Activated T-cell treated with anti-CD3 and anti-CD28 coated beads, Interleukin-2, amount 50 U/mL, for 24 hours (primary cell): ENCODE measurements at regions not wholly inside any gene's neighbourhood (a gene's known extent, or its start where the extent isn't known, plus 50 kb on each side); places are given as distances from the start of the nearest gene placed in this dataset.
"Not testable (repeated sequence)": the region's sequence is repeated elsewhere in the genome, so short reads cannot be mapped to it uniquely, and the experiment has no call there.

Experiments used
- DNase-seq: peaks from one replicate; pipeline ENCODE4 v3.0.0-alpha.2; 2020
- H3K27ac Mint-ChIP-seq: 2 replicates; pipeline ENCODE4 v1.8.0; 2020; ENCODE audit warnings: mild to moderate bottlenecking, mixed read lengths
- H3K27me3 Mint-ChIP-seq: 2 replicates; pipeline ENCODE4 v1.8.0; 2020; ENCODE audit warnings: mixed read lengths
- H3K36me3 Mint-ChIP-seq: 2 replicates; pipeline ENCODE4 v1.8.0; 2020; ENCODE audit warnings: low read depth, mixed read lengths
- H3K4me1 Mint-ChIP-seq: 2 replicates; pipeline ENCODE4 v1.8.0; 2020; ENCODE audit warnings: low read depth, mixed read lengths
- H3K4me3 Mint-ChIP-seq: 2 replicates; pipeline ENCODE4 v1.8.0; 2020; ENCODE audit warnings: mild to moderate bottlenecking, moderate library complexity, mixed read lengths
- H3K9me3 Mint-ChIP-seq: 2 replicates; pipeline ENCODE4 v1.8.0; 2020; ENCODE audit warnings: mixed read lengths

DNA sequence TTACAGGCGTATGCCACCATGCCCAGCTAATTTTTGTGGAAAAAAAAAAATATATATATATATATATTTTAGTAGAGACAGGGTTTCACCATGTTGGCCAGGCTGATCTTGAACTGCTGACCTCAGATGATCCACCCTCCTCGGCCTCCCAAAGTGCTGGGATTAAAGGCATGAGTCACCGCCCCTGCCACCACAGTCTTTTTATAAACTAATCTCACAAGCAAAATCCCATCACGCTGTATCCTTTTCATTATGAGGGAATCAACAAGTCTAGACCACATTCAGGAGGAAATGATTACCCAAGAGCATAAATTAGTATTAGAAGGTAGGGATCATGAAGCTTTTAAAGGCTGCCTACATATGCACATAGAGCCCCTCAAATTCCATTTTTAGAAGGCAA, 210.6 kb upstream of the NBEA start:
- H3K4me3 Mint-ChIP-seq, result no peak overlapping the region
- H3K27ac Mint-ChIP-seq, result no peak overlapping the region
- no peaks in the 10 kb centered on the region for H3K27me3 Mint-ChIP-seq
- no peaks in the 10 kb centered on the region for H3K4me1 Mint-ChIP-seq
- no peak for DNase-seq
- no peaks in the 10 kb centered on the region for H3K36me3 Mint-ChIP-seq
- no peaks in the 10 kb centered on the region for H3K9me3 Mint-ChIP-seq

DNA sequence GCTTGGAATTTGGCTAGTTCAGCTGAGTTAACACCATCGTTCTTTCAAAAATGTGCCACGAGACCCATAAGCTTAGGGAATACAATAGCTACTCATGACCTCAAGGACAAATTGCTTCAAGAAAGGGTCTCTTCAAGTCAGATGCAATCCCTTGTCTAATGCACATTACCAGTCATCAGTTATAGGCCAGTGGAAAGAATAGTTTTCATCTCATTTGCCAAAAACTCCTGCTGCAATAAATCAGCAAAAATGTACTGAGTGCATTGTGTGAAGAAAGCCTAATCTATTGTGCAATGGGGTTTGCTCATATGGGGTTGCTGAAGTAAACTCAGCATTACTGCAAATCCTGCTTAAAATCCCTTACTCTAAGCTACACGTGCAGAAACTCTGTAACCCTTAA, 208.3 kb upstream of the NBEA start:
- Mint-ChIP-seq H3K9me3 (no peaks in the 10 kb centered on the region), H3K36me3 (no peaks in the 10 kb centered on the region), H3K27me3 (no peaks in the 10 kb centered on the region), H3K4me3 (no peak overlapping the region), H3K4me1 (no peaks in the 10 kb centered on the region), H3K27ac (no peak overlapping the region)
- no peak for DNase-seq

GRCh38 chr13:34734932-34735331, 207.1 kb upstream of the NBEA start:
- H3K27me3 Mint-ChIP-seq, result no peaks in the 10 kb centered on the region
- no peaks in the 10 kb centered on the region for H3K4me1 Mint-ChIP-seq
- H3K36me3 Mint-ChIP-seq, result no peaks in the 10 kb centered on the region
- no peak overlapping the region for H3K27ac Mint-ChIP-seq
- no peak overlapping the region for H3K4me3 Mint-ChIP-seq
- DNase-seq, result no peak
- H3K9me3 Mint-ChIP-seq, result no peaks in the 10 kb centered on the region

DNA sequence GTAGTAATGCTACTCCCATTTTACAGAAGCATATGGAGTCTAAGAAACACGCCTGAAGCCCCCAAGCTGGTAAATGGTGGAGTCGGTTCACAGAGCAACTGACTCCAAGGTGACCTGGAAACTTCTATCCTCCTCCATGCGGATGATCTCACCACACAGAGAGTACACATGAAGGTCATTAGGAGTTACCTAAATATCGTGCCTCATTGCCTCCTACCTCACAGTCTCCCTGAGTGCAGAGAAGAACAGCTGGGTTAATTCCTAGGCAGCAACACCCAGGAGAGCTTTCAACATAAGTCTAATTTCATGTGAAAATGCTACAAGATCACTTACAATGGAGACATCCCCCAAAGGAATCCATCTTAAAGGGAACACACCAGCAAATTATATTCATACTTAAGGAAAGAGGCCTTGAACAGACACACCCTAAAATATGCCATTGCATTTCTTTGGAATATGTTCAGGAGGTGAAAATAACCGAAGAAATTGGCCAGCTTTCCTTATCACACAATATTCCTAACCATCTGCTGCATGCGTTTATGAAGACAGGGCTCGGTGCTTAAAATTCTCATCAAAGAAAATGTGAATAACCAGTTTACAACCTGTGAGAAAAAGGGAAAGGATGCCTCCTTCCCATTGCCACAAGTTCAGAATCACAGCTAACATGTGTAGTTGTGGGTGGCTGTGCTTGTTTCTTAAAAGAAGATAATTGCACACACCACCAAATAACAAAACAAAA, 203.6 kb upstream of the NBEA start:
- no peaks in the 10 kb centered on the region for H3K36me3 Mint-ChIP-seq
- H3K27ac Mint-ChIP-seq, result no peak overlapping the region

DNA sequence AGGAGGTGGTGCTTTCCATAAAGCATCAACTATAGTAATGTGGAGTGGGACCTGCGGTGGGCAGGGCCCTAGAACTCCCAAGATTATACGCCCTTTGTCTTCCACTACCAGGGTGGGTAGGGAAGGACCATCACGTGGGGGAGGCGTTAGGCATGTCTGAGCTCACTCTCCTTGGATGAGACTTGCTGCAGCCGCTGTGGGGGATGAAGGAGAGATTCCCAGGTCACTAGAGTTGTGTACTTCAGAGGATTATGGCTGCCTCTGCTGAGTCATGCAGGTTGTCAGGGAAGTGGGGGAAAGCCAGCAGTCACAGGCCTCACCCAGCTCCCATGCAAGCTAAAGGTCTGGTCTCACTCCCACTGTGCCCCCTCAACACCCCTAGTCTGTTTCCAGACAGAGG, 195.0 kb upstream of the NBEA start:
- not testable (repeated sequence) for H3K27ac Mint-ChIP-seq, H3K4me1 Mint-ChIP-seq, H3K36me3 Mint-ChIP-seq, H3K9me3 Mint-ChIP-seq, DNase-seq, H3K4me3 Mint-ChIP-seq
- H3K27me3 Mint-ChIP-seq, result peaks cover 13% of the 10 kb centered on the region

More for the DNA sequence above, 203.6 kb upstream of the NBEA start:
- H3K27me3 Mint-ChIP-seq, result no peaks in the 10 kb centered on the region
- no peak overlapping the region for H3K4me3 Mint-ChIP-seq
- H3K9me3 Mint-ChIP-seq, result no peaks in the 10 kb centered on the region
- DNase-seq, result no peak
- H3K4me1 Mint-ChIP-seq, result no peaks in the 10 kb centered on the region

DNA sequence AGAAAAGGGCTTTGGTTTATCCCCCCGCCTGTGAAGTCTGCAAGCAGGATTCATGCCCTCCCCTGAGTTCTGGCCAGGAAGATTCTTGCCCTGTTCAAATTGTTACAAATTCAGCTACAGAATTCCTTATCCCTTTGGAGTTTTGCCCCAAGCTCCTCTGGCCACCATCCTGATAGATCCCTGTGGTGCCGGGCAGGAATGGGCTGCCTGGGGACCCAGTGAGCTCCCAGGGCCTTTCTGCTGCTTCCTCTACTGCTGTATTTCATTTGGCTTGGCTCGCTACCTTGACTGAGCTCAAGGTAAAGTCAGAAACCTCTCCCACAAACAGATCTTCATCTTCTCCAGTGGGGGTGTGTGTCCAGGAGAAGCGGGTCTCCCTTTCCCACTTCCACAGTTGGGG, 194.6 kb upstream of the NBEA start:
- no peak for DNase-seq
- H3K9me3 Mint-ChIP-seq, result peaks cover 2% of the 10 kb centered on the region

DNA sequence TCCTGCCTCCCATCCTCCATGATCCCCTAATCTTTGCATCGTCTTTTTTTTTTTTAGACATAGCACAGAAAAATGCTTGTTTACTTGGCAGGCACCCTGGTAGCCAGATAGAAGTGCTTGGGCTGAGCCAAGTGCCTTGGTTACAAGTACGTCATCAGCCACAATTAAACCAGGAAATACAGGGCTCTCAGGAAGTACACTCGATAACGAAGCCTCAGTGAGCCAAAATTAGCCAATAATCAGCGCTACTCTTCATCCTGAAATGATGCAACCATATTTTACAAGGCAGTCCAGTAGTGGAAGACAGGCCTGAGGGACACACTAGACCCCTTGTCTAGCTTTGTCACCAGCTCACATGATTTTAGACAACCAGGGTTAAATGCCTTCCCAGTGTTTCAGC, 194.0 kb upstream of the NBEA start:
- Mint-ChIP-seq H3K27me3 (peaks cover 16% of the 10 kb centered on the region), H3K9me3 (peaks cover 2% of the 10 kb centered on the region), H3K36me3 (no peaks in the 10 kb centered on the region), H3K4me3 (no peak overlapping the region), H3K4me1 (no peaks in the 10 kb centered on the region), H3K27ac (no peak overlapping the region)
- DNase-seq, result no peak

More for the DNA sequence above, 194.6 kb upstream of the NBEA start:
- H3K27ac Mint-ChIP-seq, result no peak overlapping the region
- H3K36me3 Mint-ChIP-seq, result no peaks in the 10 kb centered on the region
- H3K4me1 Mint-ChIP-seq, result no peaks in the 10 kb centered on the region
- H3K4me3 Mint-ChIP-seq, result no peak overlapping the region
- peaks cover 16% of the 10 kb centered on the region for H3K27me3 Mint-ChIP-seq

- Mint-ChIP-seq H3K27ac (no peak overlapping the region), H3K9me3 (peaks cover 2% of the 10 kb centered on the region), H3K36me3 (no peaks in the 10 kb centered on the region), H3K27me3 (peaks cover 16% of the 10 kb centered on the region), H3K4me1 (no peaks in the 10 kb centered on the region), H3K4me3 (no peak overlapping the region)
- DNase-seq, result no peak
Observed at GRCh38 chr13:34748596-34748995, 193.5 kb upstream of the NBEA start.

DNA sequence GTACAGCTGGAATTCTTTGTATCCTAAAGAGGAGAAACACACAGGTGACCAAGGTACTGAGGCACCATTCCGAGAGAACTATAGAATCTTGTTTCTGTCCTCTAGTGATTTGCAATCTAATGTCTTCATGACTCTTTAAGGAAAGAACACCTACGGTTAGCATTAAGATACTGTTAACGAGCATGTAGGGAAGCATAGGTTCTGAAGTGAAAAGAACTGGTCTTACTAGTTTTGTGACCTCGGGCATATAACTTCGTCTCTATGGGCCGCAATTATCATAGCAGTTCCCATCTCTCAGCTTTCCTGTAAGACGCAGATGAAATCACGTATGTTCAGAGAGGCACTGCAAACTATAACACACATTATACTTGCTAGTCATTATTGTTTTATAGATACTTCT, 193.0 kb upstream of the NBEA start:
- Mint-ChIP-seq H3K4me3 (no peak overlapping the region), H3K27ac (no peak overlapping the region), H3K9me3 (peaks cover 2% of the 10 kb centered on the region), H3K4me1 (no peaks in the 10 kb centered on the region), H3K27me3 (peaks cover 16% of the 10 kb centered on the region), H3K36me3 (no peaks in the 10 kb centered on the region)
- no peak for DNase-seq

DNA sequence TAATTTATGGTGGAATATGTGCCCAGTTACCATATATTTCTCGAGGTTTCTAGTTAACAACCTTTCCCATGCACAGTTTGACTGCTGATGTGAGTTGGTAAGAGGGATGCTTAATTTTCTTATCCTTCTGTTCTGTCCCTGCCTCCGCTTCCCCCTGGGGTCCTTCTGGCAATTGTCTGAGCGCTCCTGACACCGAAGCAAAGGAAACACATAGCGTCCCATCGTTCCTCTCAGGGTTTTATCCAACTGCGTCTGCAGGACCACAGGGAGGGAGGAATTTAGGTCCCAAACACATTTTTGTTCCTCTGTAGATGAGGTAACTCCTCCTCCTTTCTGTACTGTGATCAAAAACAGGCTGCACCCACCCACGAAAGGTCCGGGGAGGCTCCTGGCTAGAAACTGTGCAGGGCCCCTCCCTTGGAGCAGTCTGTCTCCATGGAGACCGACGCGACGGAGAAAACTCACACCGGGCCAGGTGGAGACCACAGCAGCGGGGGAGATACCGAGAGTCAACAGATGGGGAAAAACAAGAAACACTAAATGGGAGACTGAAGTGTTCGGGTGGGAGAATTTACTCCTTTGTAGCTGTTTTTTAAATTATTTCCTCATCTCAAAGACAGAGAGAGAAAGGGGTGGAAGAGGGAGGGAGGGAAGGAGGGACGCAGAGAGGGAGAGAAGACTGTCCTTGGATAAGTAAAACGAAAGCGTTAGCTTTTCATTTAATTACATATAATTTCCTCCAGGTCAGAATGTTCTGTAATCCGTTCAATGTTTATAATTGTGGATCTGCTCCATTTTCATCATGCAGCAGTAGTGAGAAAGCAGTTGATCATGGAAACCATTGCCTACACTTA, 191.8 kb upstream of the NBEA start:
- no peak overlapping the region for H3K27ac Mint-ChIP-seq
- H3K4me1 Mint-ChIP-seq, result no peaks in the 10 kb centered on the region

GRCh38 chr13:34751044-34751443, 191.0 kb upstream of the NBEA start:
- Mint-ChIP-seq H3K27ac (no peak overlapping the region), H3K4me3 (no peak overlapping the region), H3K4me1 (no peaks in the 10 kb centered on the region), H3K36me3 (no peaks in the 10 kb centered on the region), H3K9me3 (peaks cover 2% of the 10 kb centered on the region), H3K27me3 (peaks cover 16% of the 10 kb centered on the region)
- DNase-seq, result no peak

More for the DNA sequence above, 191.8 kb upstream of the NBEA start:
- H3K27me3 Mint-ChIP-seq, result peaks cover 16% of the 10 kb centered on the region
- H3K9me3 Mint-ChIP-seq, result peaks cover 2% of the 10 kb centered on the region
- H3K36me3 Mint-ChIP-seq, result no peaks in the 10 kb centered on the region
- no peak for DNase-seq
- no peak overlapping the region for H3K4me3 Mint-ChIP-seq

GRCh38 chr13:34751492-34751891, 190.6 kb upstream of the NBEA start:
- DNase-seq, result no peak
- Mint-ChIP-seq H3K4me1 (no peaks in the 10 kb centered on the region), H3K27ac (no peak overlapping the region)

DNA sequence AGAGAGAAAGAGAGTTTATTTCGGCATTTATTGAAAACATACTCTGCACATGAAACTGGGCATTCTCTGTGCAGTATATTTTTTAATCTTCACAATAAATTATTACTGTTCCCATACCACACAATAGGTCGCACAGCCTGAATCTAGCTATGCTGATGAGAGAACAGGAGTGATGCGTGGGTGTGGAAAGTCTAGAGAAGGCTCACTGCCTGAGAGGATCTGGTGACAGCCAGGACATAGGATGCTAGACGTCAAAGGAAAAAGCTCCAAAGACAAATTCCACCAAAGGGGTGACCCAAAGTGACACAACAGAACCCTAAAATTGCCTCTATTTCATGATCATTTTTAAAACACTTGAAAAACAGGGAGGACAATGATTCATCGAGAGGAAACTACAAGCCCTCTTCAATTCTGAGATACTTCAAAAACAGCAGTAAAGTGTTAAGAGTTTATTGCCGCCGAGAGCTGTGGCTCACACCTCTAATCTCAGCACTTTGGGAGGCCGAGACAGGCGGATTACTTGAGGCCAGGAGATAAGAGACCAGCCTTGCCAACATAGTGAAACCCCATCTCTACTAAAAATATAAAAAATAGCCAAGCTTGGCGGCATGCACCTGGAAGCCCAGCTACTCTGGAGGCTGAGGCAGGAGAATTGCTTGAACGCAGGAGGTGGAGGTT, 189.6 kb upstream of the NBEA start:
- Mint-ChIP-seq H3K9me3 (no peaks in the 10 kb centered on the region), H3K4me3 (no peak overlapping the region), H3K27me3 (peaks cover 16% of the 10 kb centered on the region), H3K36me3 (no peaks in the 10 kb centered on the region), H3K27ac (no peak overlapping the region), H3K4me1 (no peaks in the 10 kb centered on the region)
- no peak for DNase-seq

More at GRCh38 chr13:34751492-34751891, 190.6 kb upstream of the NBEA start:
- Mint-ChIP-seq H3K27me3 (peaks cover 16% of the 10 kb centered on the region), H3K4me3 (no peak overlapping the region), H3K36me3 (no peaks in the 10 kb centered on the region), H3K9me3 (peaks cover 2% of the 10 kb centered on the region)

GRCh38 chr13:34756136-34756535, 185.9 kb upstream of the NBEA start:
- H3K27me3 Mint-ChIP-seq, result peaks cover 2% of the 10 kb centered on the region

GRCh38 chr13:34756572-34756971, 185.5 kb upstream of the NBEA start:
- Mint-ChIP-seq H3K36me3 (no peaks in the 10 kb centered on the region), H3K9me3 (no peaks in the 10 kb centered on the region), H3K4me3 (no peak overlapping the region), H3K27me3 (peaks cover 2% of the 10 kb centered on the region), H3K27ac (no peak overlapping the region), H3K4me1 (no peaks in the 10 kb centered on the region)
- no peak for DNase-seq

More at GRCh38 chr13:34756136-34756535, 185.9 kb upstream of the NBEA start:
- Mint-ChIP-seq H3K4me1 (no peaks in the 10 kb centered on the region), H3K4me3 (no peak overlapping the region), H3K9me3 (no peaks in the 10 kb centered on the region), H3K27ac (no peak overlapping the region), H3K36me3 (no peaks in the 10 kb centered on the region)
- no peak for DNase-seq
